Upper lobe of right lung (tissue), 1 donor: ENCODE measurements at regions not wholly inside any gene's neighbourhood (a gene's known extent, or its start where the extent isn't known, plus 50 kb on each side); places are given as distances from the start of the nearest gene placed in this dataset.

Source experiments
- ATAC-seq: fragments of 200-7000 bp; cut with Tn5 transposase; one replicate; pipeline ENCODE4 v1.9.1; 2020; ENCODE audit warnings: mild to moderate bottlenecking, moderate library complexity
- DNase-seq: peaks from one replicate; pipeline ENCODE4 v3.0.0-alpha.2; 2020
- H3K27ac ChIP-seq: fragments of 200-600 bp; one replicate; pipeline ENCODE4 v1.8.0; 2022
- H3K27me3 ChIP-seq: fragments of 200-600 bp; one replicate; pipeline ENCODE4 v1.8.0; 2022; ENCODE audit warnings: mild to moderate bottlenecking
- H3K36me3 ChIP-seq: fragments of 200-600 bp; one replicate; pipeline ENCODE4 v1.8.0; 2022
- H3K4me1 ChIP-seq: fragments of 200-600 bp; one replicate; pipeline ENCODE4 v1.8.0; 2022
- H3K4me3 ChIP-seq: fragments of 200-600 bp; one replicate; pipeline ENCODE4 v1.8.0; 2022; ENCODE audit warnings: mild to moderate bottlenecking
- H3K9me3 ChIP-seq: fragments of 200-600 bp; one replicate; pipeline ENCODE4 v1.8.0; 2022
- intact Hi-C: fragments of 100-400 bp; cut with DNase I; formaldehyde crosslinking; loops from one replicate; pipeline ENCODE4 v1.11.0; 2022
- TF ChIP-seq, protein P1 (sequence below): fragments of 200-600 bp; IDR thresholded peaks from one replicate; pipeline ENCODE4 v1.8.0; 2022; ENCODE audit warnings: antibody characterized with exemption
- donor health status: DM: no; HTN: yes; CAD: no; lungs with severe emphysema.

DNA sequence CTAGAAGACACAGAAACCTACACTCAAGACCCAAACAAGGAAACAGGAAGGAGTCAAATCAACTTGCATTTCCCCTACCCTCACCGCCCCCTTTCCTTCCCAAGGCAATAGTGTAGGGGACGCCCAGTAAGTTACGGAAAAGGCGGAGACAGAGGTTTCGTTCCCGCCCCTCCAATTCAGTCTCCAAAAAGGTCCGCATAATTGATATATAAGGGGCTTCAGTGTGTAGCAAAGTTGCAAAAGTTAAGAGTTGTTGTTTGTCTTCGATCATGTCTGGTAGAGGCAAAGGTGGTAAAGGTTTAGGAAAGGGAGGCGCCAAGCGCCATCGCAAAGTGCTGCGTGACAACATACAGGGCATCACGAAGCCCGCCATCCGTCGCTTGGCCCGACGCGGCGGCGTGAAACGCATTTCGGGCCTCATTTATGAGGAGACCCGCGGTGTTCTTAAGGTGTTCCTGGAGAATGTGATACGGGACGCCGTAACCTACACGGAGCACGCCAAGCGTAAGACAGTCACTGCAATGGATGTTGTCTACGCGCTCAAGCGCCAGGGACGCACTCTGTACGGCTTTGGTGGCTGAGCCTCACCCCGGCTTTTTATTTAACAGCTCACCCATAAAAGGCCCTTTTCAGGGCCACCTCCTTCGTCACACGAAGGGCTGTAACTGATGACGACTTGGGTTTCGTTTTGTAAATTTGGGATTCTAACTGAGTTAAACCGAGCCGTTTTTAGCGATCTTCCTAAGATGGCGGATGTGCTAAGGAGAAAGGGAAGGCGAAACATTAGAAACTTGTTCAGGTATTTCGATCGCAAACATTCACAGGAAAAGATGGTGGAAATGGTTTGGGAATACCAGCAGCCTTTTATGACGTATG is 124.6 kb upstream of the BTN3A2 start:
- intact Hi-C loops = no loop called here
- peak; percentile 94 for ATAC-seq
- TF ChIP-seq, protein P1, sequence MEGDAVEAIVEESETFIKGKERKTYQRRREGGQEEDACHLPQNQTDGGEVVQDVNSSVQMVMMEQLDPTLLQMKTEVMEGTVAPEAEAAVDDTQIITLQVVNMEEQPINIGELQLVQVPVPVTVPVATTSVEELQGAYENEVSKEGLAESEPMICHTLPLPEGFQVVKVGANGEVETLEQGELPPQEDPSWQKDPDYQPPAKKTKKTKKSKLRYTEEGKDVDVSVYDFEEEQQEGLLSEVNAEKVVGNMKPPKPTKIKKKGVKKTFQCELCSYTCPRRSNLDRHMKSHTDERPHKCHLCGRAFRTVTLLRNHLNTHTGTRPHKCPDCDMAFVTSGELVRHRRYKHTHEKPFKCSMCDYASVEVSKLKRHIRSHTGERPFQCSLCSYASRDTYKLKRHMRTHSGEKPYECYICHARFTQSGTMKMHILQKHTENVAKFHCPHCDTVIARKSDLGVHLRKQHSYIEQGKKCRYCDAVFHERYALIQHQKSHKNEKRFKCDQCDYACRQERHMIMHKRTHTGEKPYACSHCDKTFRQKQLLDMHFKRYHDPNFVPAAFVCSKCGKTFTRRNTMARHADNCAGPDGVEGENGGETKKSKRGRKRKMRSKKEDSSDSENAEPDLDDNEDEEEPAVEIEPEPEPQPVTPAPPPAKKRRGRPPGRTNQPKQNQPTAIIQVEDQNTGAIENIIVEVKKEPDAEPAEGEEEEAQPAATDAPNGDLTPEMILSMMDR = no peak
- Histone ChIP-seq H3K4me1 (no peaks in the 10 kb centered on the region), H3K27me3 (peaks cover 50% of the 10 kb centered on the region), H3K9me3 (no peaks in the 10 kb centered on the region), H3K27ac (peak overlapping the region; percentile 90), H3K36me3 (no peaks in the 10 kb centered on the region), H3K4me3 (peak overlapping the region; percentile 52)
- DNase-seq = no peak

DNA sequence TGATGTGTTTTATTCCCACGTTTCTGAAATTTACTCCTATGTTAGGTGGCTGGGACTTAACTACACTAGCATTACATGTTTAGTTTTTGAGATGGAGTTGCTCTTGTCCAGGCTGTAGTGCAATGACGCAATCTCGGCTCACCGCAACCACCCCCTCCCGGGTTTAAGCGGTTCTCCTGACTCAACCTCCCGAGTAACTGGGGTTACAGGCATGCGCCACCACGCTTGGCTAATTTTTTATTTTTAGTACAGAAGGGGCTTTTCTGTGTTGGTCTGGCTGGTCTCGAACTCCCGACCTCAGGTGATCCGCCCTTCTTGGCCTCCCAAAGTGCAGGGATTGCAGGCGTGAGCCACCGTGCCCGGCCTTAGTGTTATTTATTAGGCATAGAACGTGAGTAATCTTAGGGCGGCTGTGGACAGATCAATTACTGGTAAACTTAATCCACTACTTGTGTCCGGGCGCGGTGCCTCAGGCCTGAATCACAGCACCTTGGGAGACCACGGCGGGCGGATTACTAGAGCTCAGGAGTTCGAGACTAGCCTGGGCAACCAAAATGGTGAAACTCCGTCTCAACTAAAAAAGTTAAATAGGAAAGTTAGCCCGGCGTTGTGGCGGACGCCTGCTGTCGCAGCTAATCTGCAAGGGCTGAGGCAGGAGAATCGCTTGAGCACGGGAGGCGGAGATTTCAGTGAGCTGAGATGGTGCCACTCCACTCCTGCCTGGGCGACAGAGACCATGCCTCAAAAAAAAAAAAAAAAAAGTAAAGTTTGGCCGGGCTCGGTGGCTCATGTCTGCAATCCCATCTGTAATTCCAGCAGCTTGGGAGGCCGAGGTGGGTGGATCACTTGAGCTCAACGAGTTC is 123.7 kb upstream of the BTN3A2 start:
- Histone ChIP-seq H3K27ac (peak overlapping the region; percentile 90), H3K27me3 (peaks cover 43% of the 10 kb centered on the region), H3K4me1 (no peaks in the 10 kb centered on the region), H3K9me3 (no peaks in the 10 kb centered on the region), H3K36me3 (no peaks in the 10 kb centered on the region), H3K4me3 (peak overlapping the region; percentile 52)
- ATAC-seq = peak; percentile 11
- intact Hi-C loops = no loop called here
- TF ChIP-seq, protein P1 = no peak
- DNase-seq = no peak

DNA sequence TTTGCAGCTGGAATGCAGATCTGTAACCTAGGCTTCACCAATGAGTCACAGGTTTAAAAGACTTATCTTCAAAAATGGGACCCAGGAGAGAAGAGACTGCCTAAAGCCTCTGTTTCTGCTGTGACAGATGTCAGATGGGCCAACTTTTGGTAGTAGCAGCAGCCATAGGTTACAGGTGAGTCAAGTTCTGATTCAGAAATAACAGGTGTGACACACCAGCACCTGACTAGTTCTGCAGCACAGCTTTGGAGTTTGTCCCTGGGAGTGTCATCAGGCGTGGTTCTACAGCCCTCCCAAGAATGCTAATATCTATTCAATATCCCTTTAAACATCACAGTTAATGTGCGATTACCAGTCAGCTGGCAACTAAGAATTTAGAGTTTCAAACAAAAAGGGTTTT is 121.9 kb upstream of the BTN3A2 start:
- DNase-seq = no peak
- Histone ChIP-seq H3K36me3 (no peaks in the 10 kb centered on the region), H3K9me3 (no peaks in the 10 kb centered on the region), H3K27ac (no peak overlapping the region), H3K27me3 (peaks cover 34% of the 10 kb centered on the region), H3K4me3 (no peak overlapping the region), H3K4me1 (no peaks in the 10 kb centered on the region)
- intact Hi-C loops = no loop called here
- ATAC-seq = no peak
- TF ChIP-seq, protein P1 = no peak

DNA sequence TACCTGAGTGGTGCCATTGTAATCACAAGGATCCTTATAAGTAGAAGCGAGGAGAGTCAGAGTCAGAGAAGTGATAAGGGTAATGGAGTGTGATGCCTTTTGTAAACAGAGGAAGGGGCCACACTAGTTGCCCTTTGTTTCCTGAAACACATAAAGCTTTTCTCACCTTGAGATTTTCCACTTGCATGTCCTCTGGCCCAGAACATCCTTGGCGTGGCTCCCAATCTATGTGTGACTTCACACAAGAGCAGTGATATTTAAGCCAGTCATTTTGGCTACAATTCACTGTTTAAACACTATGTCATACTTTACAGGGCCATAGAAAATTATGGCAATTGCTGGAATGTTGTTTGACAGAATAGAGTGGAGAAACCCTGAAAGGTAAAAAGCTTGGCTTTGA is 121.2 kb upstream of the BTN3A2 start:
- Histone ChIP-seq H3K9me3 (no peaks in the 10 kb centered on the region), H3K36me3 (no peaks in the 10 kb centered on the region), H3K4me3 (no peak overlapping the region), H3K4me1 (no peaks in the 10 kb centered on the region), H3K27ac (no peak overlapping the region), H3K27me3 (peaks cover 37% of the 10 kb centered on the region)
- intact Hi-C loops = no loop called here
- ATAC-seq = no peak
- DNase-seq = no peak
- TF ChIP-seq, protein P1 = no peak

DNA sequence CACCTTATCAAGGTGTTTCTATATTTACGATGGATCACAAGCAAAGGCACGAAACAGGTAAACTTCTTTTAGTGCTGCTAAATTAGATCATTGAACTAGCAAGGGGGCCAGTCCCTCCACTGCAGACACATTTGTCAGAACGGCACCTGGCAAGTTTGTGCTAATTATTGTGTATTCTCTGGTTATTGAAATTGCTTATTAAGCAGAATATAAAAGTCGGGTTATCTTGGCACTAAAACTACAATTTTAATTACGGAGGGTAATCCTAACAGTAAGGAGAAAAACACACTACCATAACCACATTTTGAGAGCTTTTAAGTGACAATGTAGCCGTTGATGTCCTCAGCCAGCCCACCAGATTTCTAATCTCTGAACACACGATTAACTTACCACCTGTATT is 118.9 kb upstream of the BTN3A2 start:
- intact Hi-C loops = no loop called here
- Histone ChIP-seq H3K4me1 (no peaks in the 10 kb centered on the region), H3K27me3 (peaks cover 38% of the 10 kb centered on the region), H3K9me3 (no peaks in the 10 kb centered on the region), H3K36me3 (no peaks in the 10 kb centered on the region), H3K27ac (no peak overlapping the region), H3K4me3 (no peak overlapping the region)
- no peak for DNase-seq
- no peak for ATAC-seq
- TF ChIP-seq, protein P1 = no peak
